GM12865 (cell line): ENCODE measurements at regions not wholly inside any gene's neighbourhood (a gene's known extent, or its start where the extent isn't known, plus 50 kb on each side); places are given as distances from the start of the nearest gene placed in this dataset.

Experiments
- DNase-seq: peaks from one replicate; pipeline ENCODE4 v3.0.0; 2010; ENCODE audit warnings: low read depth
- H3K4me3 ChIP-seq: 2 replicates; pipeline ENCODE4 v1.5.1; 2011; ENCODE audit warnings: mild to moderate bottlenecking, low read depth, low read length, control low read depth
- TF ChIP-seq, protein P1 (sequence below): IDR thresholded peaks from 2 replicates; pipeline ENCODE4 v1.5.1; 2011; ENCODE audit warnings: low read length, control low read depth, low read depth, inconsistent platforms; ENCODE audit not compliant: insufficient read depth; ENCODE audit errors: missing control alignments

DNA sequence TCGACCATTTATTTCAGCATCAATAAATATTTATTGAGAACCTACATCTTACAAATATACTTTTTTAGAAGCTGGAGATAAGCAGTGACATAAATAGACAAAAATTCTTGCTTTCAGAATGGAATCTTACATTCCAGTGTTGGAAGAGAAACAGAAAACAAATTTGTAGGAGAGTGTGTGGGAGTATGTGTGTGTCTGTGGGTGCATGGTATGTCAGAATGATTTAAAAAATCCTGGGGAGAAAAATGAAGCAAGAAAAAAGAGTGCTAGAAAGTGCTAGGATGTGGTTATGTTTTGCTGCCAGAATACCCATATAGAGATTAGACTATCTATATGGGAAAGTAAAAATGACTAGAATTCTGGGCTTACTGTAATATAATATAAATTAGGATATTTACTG is 561.7 kb upstream of the SGO1 start:
- TF ChIP-seq, protein P1, sequence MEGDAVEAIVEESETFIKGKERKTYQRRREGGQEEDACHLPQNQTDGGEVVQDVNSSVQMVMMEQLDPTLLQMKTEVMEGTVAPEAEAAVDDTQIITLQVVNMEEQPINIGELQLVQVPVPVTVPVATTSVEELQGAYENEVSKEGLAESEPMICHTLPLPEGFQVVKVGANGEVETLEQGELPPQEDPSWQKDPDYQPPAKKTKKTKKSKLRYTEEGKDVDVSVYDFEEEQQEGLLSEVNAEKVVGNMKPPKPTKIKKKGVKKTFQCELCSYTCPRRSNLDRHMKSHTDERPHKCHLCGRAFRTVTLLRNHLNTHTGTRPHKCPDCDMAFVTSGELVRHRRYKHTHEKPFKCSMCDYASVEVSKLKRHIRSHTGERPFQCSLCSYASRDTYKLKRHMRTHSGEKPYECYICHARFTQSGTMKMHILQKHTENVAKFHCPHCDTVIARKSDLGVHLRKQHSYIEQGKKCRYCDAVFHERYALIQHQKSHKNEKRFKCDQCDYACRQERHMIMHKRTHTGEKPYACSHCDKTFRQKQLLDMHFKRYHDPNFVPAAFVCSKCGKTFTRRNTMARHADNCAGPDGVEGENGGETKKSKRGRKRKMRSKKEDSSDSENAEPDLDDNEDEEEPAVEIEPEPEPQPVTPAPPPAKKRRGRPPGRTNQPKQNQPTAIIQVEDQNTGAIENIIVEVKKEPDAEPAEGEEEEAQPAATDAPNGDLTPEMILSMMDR = no peak
- H3K4me3 ChIP-seq = no peak overlapping the region
- DNase-seq = no peak

DNA sequence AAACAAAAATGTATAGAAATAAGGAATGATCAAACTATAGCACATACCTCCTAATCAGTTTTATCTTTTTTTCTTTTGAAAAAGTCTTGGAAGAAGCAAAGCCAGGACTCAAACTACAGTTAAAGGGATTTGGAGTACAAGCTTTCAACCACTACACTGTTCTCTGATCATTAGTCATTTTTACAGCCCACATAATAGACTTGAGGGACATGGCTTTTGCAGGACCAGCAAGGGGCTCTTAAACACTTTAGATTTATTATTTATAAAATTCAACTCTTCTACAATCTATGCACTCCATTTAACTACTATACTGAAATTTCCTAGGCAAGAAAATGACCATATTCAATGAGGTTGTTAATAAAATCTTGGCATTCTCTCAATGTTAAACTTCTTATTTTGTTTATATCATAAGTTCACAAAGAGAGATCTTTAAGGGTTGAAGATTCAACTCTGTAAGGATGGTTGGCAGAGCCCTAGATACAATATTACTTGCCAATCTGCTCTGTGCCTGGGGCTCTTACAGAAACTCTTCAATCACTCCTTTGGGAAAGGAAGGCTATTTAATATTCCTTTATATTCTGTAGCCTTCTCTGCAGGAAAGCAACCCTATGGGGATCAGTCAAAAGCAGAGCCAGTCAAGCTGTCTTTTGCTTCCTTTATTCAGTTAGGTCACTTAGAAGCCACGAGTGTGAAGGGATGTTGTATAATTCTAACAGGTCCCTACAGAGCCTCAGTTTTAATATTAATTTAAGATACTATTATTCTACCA is 557.7 kb upstream of the SGO1 start:
- no peak overlapping the region for H3K4me3 ChIP-seq
- DNase-seq = no peak
- TF ChIP-seq, protein P1 = no peak

DNA sequence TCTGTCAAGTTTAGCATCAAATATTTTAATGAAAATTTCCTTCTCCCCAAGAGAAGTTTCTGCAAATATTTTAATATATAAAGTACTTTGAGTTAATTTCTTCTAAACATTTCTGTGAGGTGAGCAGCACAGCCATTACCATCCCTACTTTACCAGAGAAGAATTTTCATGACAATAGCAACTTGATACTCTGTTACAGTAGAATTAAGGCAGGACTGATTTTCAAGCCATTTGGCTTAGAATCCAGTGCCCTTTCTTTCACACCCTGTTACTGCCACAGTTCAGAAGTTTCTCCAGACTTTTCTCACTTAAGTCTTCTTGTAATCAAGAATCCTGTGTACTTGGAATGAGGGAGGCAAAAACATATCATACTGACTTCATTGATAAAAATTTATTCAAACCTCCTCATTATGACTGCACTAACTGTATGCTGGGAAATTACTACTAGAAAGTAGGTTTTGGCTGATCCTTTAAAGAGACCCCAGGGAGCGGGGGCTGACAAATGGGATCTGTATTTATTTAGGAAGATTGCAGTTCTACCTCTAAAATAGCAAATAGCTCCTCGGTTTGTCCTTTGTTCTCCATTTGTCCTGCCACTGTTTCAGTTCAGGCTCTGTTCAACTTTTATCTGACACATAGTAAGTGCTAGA is 557.0 kb upstream of the SGO1 start:
- DNase-seq = no peak
- TF ChIP-seq, protein P1 = no peak
- H3K4me3 ChIP-seq = no peak overlapping the region

DNA sequence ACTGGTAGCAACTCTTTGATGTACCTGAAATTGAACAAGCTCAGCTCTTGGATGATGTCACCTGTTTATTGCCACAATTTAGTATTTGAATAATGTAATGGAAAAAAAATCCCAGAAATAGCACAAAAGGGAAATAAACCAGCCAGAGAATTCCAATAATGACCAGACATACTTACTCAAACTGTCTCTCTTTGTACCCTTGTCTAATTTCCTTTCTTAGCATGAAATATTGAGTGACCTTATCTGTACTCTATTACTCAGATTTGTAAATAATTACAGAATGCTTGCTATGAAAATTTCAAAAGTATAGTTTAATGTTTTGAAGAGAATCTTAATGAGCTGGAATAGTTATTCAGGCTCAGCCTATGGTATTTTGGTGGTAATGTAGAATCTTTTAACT is 555.4 kb upstream of the SGO1 start:
- DNase-seq = no peak
- TF ChIP-seq, protein P1 = no peak
- no peak overlapping the region for H3K4me3 ChIP-seq

DNA sequence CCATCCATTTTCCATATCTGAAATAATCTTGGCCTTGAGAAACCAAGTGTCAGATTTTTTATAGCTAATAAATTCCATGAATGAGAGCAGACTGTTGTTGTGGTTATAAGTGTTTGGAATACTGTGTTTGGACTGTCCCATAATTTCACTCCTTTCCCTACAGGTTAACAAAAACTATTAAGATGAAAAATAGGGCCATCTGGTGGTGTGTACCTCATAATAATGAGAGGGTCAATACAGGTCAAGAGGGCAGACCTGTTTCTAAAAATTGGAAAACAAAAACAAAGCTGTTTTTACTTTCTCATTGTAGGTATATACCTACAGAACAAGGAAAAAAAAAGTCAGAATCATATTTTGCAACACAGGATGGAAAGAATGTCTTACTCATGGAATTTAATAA is 553.8 kb upstream of the SGO1 start:
- TF ChIP-seq, protein P1 = no peak
- DNase-seq = no peak
- H3K4me3 ChIP-seq = no peak overlapping the region

DNA sequence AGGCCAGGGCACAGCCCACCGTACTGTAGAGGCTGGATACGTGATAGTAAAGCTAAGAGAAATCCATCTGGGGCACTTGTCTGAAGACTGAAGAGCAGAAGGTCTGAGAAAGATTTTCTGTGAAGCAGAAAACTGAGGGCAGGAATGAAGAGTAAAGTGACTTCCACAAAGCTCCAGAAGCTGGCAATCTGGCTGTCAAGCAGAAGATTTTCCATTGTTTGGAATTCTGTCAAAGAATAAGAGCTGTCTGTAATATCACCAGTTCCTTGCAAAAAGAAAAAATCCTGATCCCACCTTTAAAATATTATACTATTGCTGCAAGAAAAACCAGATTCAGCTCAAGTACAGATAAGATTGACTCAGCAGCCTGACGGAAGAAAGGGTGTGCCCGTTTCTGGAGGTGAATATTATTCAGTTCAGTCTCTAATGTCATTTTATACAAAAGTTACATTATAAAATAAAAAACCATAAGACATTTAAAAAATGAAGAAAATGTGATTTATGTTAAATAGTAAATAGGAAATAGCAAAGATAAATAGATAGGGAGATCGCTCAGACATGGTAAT is 550.4 kb upstream of the SGO1 start:
- DNase-seq = no peak
- TF ChIP-seq, protein P1 = no peak
- H3K4me3 ChIP-seq = no peak overlapping the region
